Glutamatergic neuron (in vitro differentiated cells): ENCODE measurements at regions not wholly inside any gene's neighbourhood (a gene's known extent, or its start where the extent isn't known, plus 50 kb on each side); places are given as distances from the start of the nearest gene placed in this dataset.

ENCODE experiments used
- DNase-seq: peaks from one replicate; pipeline ENCODE4 v3.0.0; 2022
- H3K27ac Mint-ChIP-seq: one replicate; pipeline ENCODE4 v1.8.0; 2020; ENCODE audit warnings: mild to moderate bottlenecking, mixed read lengths, inconsistent platforms; ENCODE audit not compliant: unreplicated experiment
- H3K27me3 Mint-ChIP-seq: one replicate; pipeline ENCODE4 v1.8.0; 2020; ENCODE audit warnings: mild to moderate bottlenecking, moderate library complexity, mixed read lengths, inconsistent platforms; ENCODE audit not compliant: unreplicated experiment
- H3K36me3 Mint-ChIP-seq: one replicate; pipeline ENCODE4 v1.8.0; 2020; ENCODE audit warnings: mild to moderate bottlenecking, mixed read lengths, inconsistent platforms; ENCODE audit not compliant: unreplicated experiment
- H3K4me1 Mint-ChIP-seq: one replicate; pipeline ENCODE4 v1.8.0; 2020; ENCODE audit warnings: mild to moderate bottlenecking, low read depth, mixed read lengths, inconsistent platforms; ENCODE audit not compliant: unreplicated experiment
- H3K4me3 Mint-ChIP-seq: one replicate; pipeline ENCODE4 v1.8.0; 2020; ENCODE audit warnings: mild to moderate bottlenecking, mixed read lengths, inconsistent platforms; ENCODE audit not compliant: unreplicated experiment
- H3K9me3 Mint-ChIP-seq: one replicate; pipeline ENCODE4 v1.8.0; 2020; ENCODE audit warnings: mild to moderate bottlenecking, moderate library complexity, mixed read lengths, inconsistent platforms; ENCODE audit not compliant: unreplicated experiment
- TF ChIP-seq, protein P1 (sequence below): fragments of 200-600 bp; sonication (generic); IDR thresholded peaks from one replicate; pipeline ENCODE4 v1.5.0; 2021; ENCODE audit not compliant: partially characterized antibody, unreplicated experiment

DNA sequence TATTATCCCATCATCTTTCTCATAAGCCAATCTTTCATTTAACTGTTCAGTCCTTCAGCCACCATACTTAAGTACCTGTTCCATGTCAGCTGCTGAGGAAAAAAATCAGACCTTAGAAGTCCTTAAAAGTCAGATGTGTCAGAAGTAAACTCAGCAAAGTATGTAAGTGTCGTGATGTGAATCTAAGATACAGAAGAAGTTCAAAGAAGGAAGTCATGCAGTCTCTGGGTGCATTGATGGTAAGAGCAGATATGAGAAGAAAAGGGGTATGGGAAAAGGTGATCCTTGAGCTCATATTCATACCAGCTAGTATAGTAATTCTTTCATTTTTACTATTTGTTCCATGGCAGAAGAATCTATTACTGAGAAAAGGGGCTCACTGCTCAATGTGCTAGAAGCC lies 259.4 kb upstream of the CD180 start:
- DNase-seq: no peak
- Mint-ChIP-seq H3K4me3 (no peak overlapping the region), H3K27ac (no peak overlapping the region), H3K27me3 (no peaks in the 10 kb centered on the region), H3K36me3 (no peaks in the 10 kb centered on the region), H3K4me1 (no peaks in the 10 kb centered on the region), H3K9me3 (no peaks in the 10 kb centered on the region)
- TF ChIP-seq, protein P1, sequence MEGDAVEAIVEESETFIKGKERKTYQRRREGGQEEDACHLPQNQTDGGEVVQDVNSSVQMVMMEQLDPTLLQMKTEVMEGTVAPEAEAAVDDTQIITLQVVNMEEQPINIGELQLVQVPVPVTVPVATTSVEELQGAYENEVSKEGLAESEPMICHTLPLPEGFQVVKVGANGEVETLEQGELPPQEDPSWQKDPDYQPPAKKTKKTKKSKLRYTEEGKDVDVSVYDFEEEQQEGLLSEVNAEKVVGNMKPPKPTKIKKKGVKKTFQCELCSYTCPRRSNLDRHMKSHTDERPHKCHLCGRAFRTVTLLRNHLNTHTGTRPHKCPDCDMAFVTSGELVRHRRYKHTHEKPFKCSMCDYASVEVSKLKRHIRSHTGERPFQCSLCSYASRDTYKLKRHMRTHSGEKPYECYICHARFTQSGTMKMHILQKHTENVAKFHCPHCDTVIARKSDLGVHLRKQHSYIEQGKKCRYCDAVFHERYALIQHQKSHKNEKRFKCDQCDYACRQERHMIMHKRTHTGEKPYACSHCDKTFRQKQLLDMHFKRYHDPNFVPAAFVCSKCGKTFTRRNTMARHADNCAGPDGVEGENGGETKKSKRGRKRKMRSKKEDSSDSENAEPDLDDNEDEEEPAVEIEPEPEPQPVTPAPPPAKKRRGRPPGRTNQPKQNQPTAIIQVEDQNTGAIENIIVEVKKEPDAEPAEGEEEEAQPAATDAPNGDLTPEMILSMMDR: no peak

DNA sequence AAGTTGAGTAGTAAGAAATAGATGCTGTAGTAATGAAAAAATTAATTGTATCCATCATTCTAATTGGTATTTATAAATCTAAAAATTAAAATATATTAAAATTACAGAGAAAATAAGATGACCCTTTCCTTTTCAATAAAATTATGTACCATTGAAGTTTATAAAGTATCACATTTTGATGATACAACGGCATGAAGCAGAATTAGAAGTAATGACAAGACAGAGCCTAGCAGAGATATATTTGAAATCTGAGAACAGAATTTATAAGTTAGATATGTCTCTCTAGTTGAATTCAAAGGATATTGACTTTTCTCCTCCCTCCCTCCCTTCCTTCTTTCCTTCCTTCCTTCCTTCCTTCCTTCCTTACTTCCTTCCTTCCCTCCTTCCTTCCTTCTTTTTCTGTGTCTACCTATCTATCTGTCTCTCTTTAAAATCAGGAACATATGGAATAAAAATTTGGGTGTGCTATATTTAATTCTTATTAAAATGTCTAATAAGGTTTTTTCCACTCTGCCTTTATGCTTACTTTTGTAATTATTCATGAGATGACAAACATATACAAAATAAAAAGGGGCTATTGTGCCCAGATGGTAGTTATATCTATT lies 258.5 kb upstream of the CD180 start:
- DNase-seq: no peak
- Mint-ChIP-seq H3K4me1 (no peaks in the 10 kb centered on the region), H3K9me3 (no peaks in the 10 kb centered on the region), H3K4me3 (no peak overlapping the region), H3K27me3 (no peaks in the 10 kb centered on the region), H3K36me3 (no peaks in the 10 kb centered on the region), H3K27ac (no peak overlapping the region)
- TF ChIP-seq, protein P1: no peak

DNA sequence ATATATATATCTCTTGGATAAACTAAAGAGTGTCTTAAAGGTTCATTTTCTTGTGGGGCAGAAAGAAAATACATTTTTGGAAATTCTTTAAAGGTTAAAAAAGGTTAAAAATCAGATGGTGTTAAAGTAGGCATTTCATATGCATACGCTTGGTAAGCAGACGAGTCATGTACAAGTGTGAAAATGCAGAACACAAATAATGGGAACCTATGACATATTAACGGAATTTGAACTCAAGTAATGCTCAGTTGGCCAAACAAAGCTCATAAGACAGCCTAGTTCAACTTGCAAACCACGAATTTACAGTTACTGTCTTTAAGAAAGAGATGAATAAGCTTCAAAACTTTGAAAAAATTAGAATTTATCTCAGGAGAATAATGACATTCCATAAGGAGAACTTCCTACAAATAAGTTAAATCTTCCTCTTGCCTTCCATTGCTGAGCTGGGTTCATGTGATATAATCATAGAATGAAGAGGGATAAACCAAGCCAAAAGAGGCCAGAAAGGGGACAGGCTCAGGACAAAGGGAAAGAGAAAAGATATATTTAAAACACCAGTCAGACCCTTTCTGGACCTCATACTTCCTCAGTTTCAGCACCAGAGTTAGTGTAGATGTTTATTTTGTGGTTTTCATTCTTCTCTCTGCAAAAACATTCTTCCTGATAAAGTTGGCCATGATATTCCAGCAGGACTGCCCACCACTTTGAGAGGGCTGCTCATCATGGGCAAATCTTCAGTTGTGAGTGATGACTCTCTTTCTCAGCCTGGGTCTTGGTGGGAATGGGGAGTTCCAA lies 256.7 kb upstream of the CD180 start:
- Mint-ChIP-seq H3K4me1 (no peaks in the 10 kb centered on the region), H3K27me3 (no peaks in the 10 kb centered on the region), H3K36me3 (no peaks in the 10 kb centered on the region), H3K27ac (no peak overlapping the region), H3K9me3 (no peaks in the 10 kb centered on the region), H3K4me3 (no peak overlapping the region)
- no peak for DNase-seq
- TF ChIP-seq, protein P1: no peak

DNA sequence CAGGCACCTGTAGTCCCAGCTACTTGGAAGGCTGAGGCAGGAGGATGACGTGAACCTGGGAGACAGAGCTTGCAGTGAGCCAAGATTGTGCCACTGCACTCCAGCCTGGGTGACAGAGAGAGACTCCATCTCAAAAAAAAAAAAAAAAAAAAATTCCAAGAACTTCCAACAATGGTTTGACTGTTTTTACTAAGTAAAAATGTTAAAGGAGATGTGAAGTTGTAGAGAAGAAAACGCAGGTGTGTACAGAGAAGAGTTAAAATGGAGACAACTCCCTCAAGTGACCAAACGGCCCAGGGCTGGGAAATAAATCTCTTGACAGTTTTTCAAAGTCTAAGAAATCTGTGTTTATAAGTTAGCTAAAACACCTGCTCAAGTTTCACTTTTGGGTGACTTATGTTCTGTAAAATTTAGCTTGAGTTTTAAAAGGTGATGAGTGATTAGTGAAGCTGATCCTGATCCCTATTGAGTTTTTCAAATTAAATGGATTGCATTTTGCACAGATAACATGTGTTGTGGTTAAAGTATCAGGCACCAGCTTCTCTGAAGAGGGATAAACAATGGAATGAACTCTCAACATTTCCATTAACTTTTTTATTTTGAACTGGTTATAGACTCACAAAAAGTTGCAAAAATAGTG lies 255.2 kb upstream of the CD180 start:
- no peak for DNase-seq
- TF ChIP-seq, protein P1: no peak
- Mint-ChIP-seq H3K9me3 (no peaks in the 10 kb centered on the region), H3K4me1 (no peaks in the 10 kb centered on the region), H3K36me3 (no peaks in the 10 kb centered on the region), H3K27ac (no peak overlapping the region), H3K4me3 (no peak overlapping the region), H3K27me3 (no peaks in the 10 kb centered on the region)

DNA sequence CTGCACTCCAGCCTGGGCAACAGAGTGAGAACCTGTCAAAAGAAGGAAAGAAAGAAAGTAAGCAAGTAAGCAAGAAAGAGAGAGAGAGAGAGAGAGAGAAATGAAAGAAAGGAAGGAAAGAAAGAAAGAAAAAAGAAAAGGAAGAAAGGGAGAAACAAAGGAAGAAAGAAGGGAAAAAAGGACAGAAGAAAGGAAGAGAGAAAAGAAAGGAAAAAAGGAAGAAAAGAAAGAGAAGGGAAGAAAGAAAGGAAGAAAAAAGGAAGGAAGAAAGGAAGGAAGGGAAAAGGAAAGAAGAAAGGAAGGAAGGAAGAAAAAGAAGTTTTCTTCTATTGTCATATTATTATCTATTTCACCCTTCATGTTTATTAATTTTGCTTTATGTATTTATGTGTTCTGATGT lies 251.1 kb upstream of the CD180 start:
- Mint-ChIP-seq H3K9me3 (peaks cover 3% of the 10 kb centered on the region), H3K27me3 (no peaks in the 10 kb centered on the region), H3K4me1 (no peaks in the 10 kb centered on the region), H3K27ac (no peak overlapping the region), H3K36me3 (peaks cover 8% of the 10 kb centered on the region), H3K4me3 (no peak overlapping the region)
- TF ChIP-seq, protein P1: no peak
- DNase-seq: no peak
